ENCODE measurements at regions not wholly inside any gene's neighbourhood (a gene's known extent, or its start where the extent isn't known, plus 50 kb on each side); places are given as distances from the start of the nearest gene placed in this dataset.

- Mint-ChIP-seq H3K4me1 (ENCODE audit: low read depth) (no peaks in the 10 kb centered on the region), H3K36me3 (ENCODE audit: insufficient read depth) (no peaks in the 10 kb centered on the region), H3K9me3 (no peaks in the 10 kb centered on the region), H3K27me3 (ENCODE audit: low read depth) (peaks cover 6% of the 10 kb centered on the region), H3K4me3 (no peak overlapping the region)
- ATAC-seq (no peak), DNase-seq (no peak)
These were observed 90.8 kb upstream of the SLC25A33 start for GRCh38 chr1:9448132-9449109.

DNA sequence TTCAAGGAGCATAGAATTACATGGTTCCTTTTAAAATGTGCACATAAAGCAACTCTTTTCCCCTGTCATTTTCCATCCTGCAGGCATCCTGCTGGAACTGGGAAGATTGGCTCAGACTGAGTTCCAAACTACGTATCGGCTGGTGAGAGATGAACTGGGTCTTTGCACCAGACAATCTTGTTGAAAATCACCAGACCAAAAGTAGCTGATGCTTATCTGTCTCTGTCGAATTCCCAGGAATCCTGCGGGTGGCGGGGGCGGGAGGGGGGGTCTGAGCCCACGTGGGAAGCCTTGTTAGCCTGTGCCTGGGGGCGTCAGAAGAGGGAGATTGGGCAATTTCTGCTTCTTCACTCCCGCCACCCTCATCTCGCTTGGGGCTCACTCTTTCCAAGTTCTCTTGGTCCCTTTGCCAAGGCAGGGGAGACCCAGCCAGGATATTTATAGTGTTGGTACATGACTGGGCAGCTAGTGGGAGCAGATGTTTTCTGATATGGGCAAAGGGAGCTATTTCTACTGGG is 90.1 kb upstream of the SLC25A33 start:
- Mint-ChIP-seq H3K4me1 (ENCODE audit: low read depth) (no peaks in the 10 kb centered on the region), H3K4me3 (no peak overlapping the region), H3K27me3 (ENCODE audit: low read depth) (peaks cover 6% of the 10 kb centered on the region), H3K9me3 (no peaks in the 10 kb centered on the region), H3K36me3 (ENCODE audit: insufficient read depth) (no peaks in the 10 kb centered on the region)
- no peak for ATAC-seq
- no peak for DNase-seq

- H3K27me3 Mint-ChIP-seq (ENCODE audit: low read depth) = peaks cover 6% of the 10 kb centered on the region
- ATAC-seq = no peak
- no peaks in the 10 kb centered on the region for H3K9me3 Mint-ChIP-seq
- H3K4me3 Mint-ChIP-seq = no peak overlapping the region
- DNase-seq = no peak
- no peaks in the 10 kb centered on the region for H3K36me3 Mint-ChIP-seq (ENCODE audit: insufficient read depth)
- no peaks in the 10 kb centered on the region for H3K4me1 Mint-ChIP-seq (ENCODE audit: low read depth)
These were observed 89.1 kb upstream of the SLC25A33 start for GRCh38 chr1:9449976-9450696.

GRCh38 chr1:9451081-9451480 is 88.2 kb upstream of the SLC25A33 start:
- DNase-seq (no peak), ATAC-seq (no peak)
- H3K4me3 Mint-ChIP-seq = no peak overlapping the region
- H3K9me3 Mint-ChIP-seq = no peaks in the 10 kb centered on the region
- H3K27me3 Mint-ChIP-seq (ENCODE audit: low read depth) = peaks cover 6% of the 10 kb centered on the region
- H3K4me1 Mint-ChIP-seq (ENCODE audit: low read depth) = no peaks in the 10 kb centered on the region
- H3K36me3 Mint-ChIP-seq (ENCODE audit: insufficient read depth) = no peaks in the 10 kb centered on the region

DNA sequence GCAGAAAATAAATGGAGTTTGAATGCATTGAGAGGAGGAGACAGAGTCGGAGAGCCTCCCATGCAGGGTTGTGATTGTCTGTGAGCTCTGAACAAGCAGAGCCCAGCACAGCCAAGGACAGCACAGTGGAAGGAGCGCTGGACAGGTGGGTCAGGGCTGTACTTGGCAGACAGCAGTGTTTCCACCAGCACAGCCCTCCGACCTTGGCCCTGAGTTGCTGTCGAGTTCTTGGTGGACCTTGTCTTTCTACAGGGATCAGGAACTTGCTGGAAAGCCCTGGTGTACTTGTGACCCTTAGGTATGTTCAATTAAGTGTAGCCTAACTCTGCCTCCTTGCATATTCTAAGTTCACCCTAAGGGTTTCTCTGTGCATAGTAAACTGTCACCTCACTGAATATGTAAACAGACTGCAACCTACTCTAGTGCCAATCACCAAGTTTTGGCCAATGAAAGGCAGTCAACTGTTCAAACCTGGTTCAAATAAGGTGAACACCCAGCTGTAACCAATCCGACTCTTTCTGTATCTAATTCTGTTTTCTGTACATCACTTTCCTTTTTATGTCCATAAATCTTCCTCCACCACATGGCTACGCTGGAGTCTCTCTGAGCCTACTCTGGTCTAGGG is 86.6 kb upstream of the SLC25A33 start:
- Mint-ChIP-seq H3K4me3 (no peak overlapping the region), H3K9me3 (no peaks in the 10 kb centered on the region), H3K36me3 (ENCODE audit: insufficient read depth) (no peaks in the 10 kb centered on the region), H3K27me3 (ENCODE audit: low read depth) (peaks cover 6% of the 10 kb centered on the region), H3K4me1 (ENCODE audit: low read depth) (no peaks in the 10 kb centered on the region)
- no peak for ATAC-seq
- no peak for DNase-seq

- Mint-ChIP-seq H3K9me3 (no peaks in the 10 kb centered on the region), H3K4me1 (ENCODE audit: low read depth) (no peaks in the 10 kb centered on the region), H3K4me3 (no peak overlapping the region), H3K27me3 (ENCODE audit: low read depth) (peaks cover 3% of the 10 kb centered on the region), H3K36me3 (ENCODE audit: insufficient read depth) (no peaks in the 10 kb centered on the region)
- no peak for ATAC-seq
- no peak for DNase-seq
These were observed 85.9 kb upstream of the SLC25A33 start for GRCh38 chr1:9453375-9453774.

- DNase-seq (no peak), ATAC-seq (no peak)
- no peaks in the 10 kb centered on the region for H3K36me3 Mint-ChIP-seq (ENCODE audit: insufficient read depth)
These were observed 85.4 kb upstream of the SLC25A33 start for GRCh38 chr1:9453779-9454418.

GRCh38 chr1:9454494-9455066 is 84.7 kb upstream of the SLC25A33 start:
- H3K9me3 Mint-ChIP-seq = no peaks in the 10 kb centered on the region
- H3K36me3 Mint-ChIP-seq (ENCODE audit: insufficient read depth) = no peaks in the 10 kb centered on the region
- DNase-seq (no peak), ATAC-seq (no peak)
- no peaks in the 10 kb centered on the region for H3K4me1 Mint-ChIP-seq (ENCODE audit: low read depth)
- H3K27me3 Mint-ChIP-seq (ENCODE audit: low read depth) = peaks cover under 1% of the 10 kb centered on the region
- H3K4me3 Mint-ChIP-seq = no peak overlapping the region

More at GRCh38 chr1:9453779-9454418, 85.4 kb upstream of the SLC25A33 start:
- Mint-ChIP-seq H3K4me3 (no peak overlapping the region), H3K9me3 (no peaks in the 10 kb centered on the region), H3K4me1 (ENCODE audit: low read depth) (no peaks in the 10 kb centered on the region), H3K27me3 (ENCODE audit: low read depth) (no peaks in the 10 kb centered on the region)

DNA sequence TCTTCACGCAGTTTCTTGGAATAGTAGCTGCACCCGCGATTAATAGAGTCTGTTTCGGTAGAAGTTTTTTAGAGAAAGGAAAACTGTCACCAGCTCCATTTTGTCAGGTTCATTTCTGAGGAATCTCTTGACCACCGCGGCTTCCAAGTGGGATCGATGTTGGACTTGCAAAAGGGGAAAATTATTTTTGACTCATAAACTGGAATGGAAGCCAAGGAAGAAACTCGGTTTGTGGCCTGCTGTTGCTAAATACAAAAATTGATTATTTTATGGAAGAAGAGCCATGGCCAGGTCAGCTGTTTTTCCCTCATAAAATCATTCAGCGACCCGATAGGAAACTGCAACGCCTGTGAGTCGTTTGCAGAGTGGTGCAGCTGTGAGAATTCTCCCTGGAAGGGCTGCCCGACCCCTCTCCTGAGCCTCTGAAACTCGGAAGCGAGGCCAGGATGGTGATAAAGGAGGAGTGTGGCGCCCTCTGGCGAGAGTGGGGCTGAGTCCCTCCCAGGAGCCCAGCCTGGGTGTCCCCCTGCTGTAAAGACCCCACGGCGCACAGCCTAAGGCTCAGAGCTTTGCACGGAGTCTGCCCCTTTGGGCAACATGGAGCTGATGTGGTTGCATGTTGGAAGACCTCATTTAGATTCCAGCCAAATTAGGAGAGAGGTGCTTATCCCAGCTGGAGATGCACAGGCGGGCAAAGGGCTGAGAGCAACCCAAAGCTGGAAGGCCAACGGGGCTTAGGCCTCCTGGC is 83.6 kb upstream of the SLC25A33 start:
- H3K4me1 Mint-ChIP-seq (ENCODE audit: low read depth) = no peaks in the 10 kb centered on the region
- H3K27me3 Mint-ChIP-seq (ENCODE audit: low read depth) = peaks cover 2% of the 10 kb centered on the region
- DNase-seq = peak; percentile 65
- no peak overlapping the region for H3K4me3 Mint-ChIP-seq
- peak; percentile 73 to 76 for ATAC-seq
- no peaks in the 10 kb centered on the region for H3K36me3 Mint-ChIP-seq (ENCODE audit: insufficient read depth)
- no peaks in the 10 kb centered on the region for H3K9me3 Mint-ChIP-seq

- Mint-ChIP-seq H3K4me1 (ENCODE audit: low read depth) (no peaks in the 10 kb centered on the region), H3K4me3 (no peak overlapping the region)
- no peak for ATAC-seq
These were observed 82.4 kb upstream of the SLC25A33 start for GRCh38 chr1:9456833-9457232.

GRCh38 chr1:9459816-9460407 is 79.4 kb upstream of the SLC25A33 start:
- ATAC-seq (no peak), DNase-seq (no peak)
- H3K36me3 Mint-ChIP-seq (ENCODE audit: insufficient read depth) = no peaks in the 10 kb centered on the region
- no peaks in the 10 kb centered on the region for H3K4me1 Mint-ChIP-seq (ENCODE audit: low read depth)
- no peaks in the 10 kb centered on the region for H3K9me3 Mint-ChIP-seq
- no peak overlapping the region for H3K4me3 Mint-ChIP-seq
- H3K27me3 Mint-ChIP-seq (ENCODE audit: low read depth) = peaks cover 4% of the 10 kb centered on the region

More at GRCh38 chr1:9456833-9457232, 82.4 kb upstream of the SLC25A33 start:
- H3K36me3 Mint-ChIP-seq (ENCODE audit: insufficient read depth) = no peaks in the 10 kb centered on the region
- DNase-seq = no peak
- no peaks in the 10 kb centered on the region for H3K9me3 Mint-ChIP-seq
- peaks cover 4% of the 10 kb centered on the region for H3K27me3 Mint-ChIP-seq (ENCODE audit: low read depth)

DNA sequence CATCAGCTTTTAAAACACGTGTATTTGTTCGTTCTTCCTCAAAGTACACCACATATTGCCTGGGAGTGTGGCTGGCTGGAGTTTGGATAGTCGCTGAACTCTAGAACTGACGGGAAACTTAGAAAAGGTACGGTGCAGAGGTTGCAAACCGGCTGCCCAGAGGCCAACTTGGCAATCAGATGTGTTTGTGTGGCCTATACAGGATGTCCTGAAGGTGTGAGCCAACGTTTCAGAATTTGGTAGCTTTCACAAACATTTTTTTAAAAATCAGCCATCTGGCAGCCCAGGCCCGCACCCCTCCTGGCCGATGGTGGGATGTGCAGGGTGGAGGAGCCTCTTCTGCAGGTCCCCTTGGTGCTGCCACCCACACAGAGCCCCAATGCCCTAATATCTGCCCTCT is 73.6 kb upstream of the SLC25A33 start:
- Mint-ChIP-seq H3K36me3 (ENCODE audit: insufficient read depth) (no peaks in the 10 kb centered on the region), H3K4me3 (no peak overlapping the region), H3K4me1 (ENCODE audit: low read depth) (no peaks in the 10 kb centered on the region), H3K27me3 (ENCODE audit: low read depth) (peaks cover 21% of the 10 kb centered on the region), H3K9me3 (no peaks in the 10 kb centered on the region)
- DNase-seq = no peak
- ATAC-seq = no peak

Data from activated T-cell treated with anti-CD3 and anti-CD28 coated beads, Interleukin-2, amount 50 U/mL, for 4 hours (primary cell).